Peyer's patch (tissue), 4 donors: ENCODE measurements at regions not wholly inside any gene's neighbourhood (a gene's known extent, or its start where the extent isn't known, plus 50 kb on each side); places are given as distances from the start of the nearest gene placed in this dataset.

Experiments
- POLR2A ChIP-seq, 2 donors: fragments of 450-650 bp; IDR thresholded peaks; one replicate each; pipeline ENCODE4 v1.5.1; 2017; ENCODE audit warnings: antibody characterized with exemption in 2 of 2, mild to moderate bottlenecking in 2 of 2, moderate library complexity in 2 of 2
- TF ChIP-seq, protein P1 (sequence below), 6 experiments: fragments of 450-650 bp in 4 of 6; fragments of 200-600 bp in 2 of 6; sonication (generic) in 1 of 6; IDR thresholded peaks; one replicate each; pipeline ENCODE4 v1.5.1; 2017 to 2019; ENCODE audit warnings: antibody characterized with exemption in 6 of 6, mild to moderate bottlenecking in 3 of 6, moderate library complexity in 1 of 6

DNA sequence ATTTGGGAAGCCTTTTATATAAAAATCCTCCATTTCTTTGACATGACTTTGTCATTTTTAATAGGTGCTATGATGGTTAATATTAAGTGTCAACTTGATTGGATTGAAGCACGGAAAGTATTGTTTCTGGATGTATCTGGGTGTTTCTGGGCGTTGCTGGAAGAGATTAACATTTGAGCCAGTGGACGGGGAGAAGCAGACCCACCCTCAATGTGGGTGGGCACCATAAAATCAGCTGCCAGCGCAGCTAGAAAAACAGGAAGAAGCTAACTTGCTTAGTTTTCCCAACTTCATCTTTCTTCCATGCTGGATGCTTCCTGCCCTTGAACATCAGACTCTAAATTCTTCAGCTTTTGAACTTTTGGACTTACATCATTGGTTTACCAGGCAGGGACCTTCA, 1003.0 kb downstream of the SORCS3 start:
- TF ChIP-seq POLR2A (IDR thresholded peaks at IDR 0.05), result no peak
- TF ChIP-seq, protein P1, sequence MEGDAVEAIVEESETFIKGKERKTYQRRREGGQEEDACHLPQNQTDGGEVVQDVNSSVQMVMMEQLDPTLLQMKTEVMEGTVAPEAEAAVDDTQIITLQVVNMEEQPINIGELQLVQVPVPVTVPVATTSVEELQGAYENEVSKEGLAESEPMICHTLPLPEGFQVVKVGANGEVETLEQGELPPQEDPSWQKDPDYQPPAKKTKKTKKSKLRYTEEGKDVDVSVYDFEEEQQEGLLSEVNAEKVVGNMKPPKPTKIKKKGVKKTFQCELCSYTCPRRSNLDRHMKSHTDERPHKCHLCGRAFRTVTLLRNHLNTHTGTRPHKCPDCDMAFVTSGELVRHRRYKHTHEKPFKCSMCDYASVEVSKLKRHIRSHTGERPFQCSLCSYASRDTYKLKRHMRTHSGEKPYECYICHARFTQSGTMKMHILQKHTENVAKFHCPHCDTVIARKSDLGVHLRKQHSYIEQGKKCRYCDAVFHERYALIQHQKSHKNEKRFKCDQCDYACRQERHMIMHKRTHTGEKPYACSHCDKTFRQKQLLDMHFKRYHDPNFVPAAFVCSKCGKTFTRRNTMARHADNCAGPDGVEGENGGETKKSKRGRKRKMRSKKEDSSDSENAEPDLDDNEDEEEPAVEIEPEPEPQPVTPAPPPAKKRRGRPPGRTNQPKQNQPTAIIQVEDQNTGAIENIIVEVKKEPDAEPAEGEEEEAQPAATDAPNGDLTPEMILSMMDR (IDR thresholded peaks at IDR 0.05), result no peak
